ENCODE measurements at regions not wholly inside any gene's neighbourhood (a gene's known extent, or its start where the extent isn't known, plus 50 kb on each side); places are given as distances from the start of the nearest gene placed in this dataset.

GRCh38 chr2:898319-898718 lies 52.3 kb upstream of the SNTG2 start:
- TF ChIP-seq POLR2A (IDR thresholded peaks at IDR 0.05) (no peak), CTCF (IDR thresholded peaks at IDR 0.05) (no peak), EP300 (IDR thresholded peaks at IDR 0.05) (no peak)

Measured in ovary (tissue), 3 donors.